ENCODE measurements at regions not wholly inside any gene's neighbourhood (a gene's known extent, or its start where the extent isn't known, plus 50 kb on each side); places are given as distances from the start of the nearest gene placed in this dataset.

- no peak overlapping the region for H3K27ac ChIP-seq (ENCODE audit: low read depth, low read length)
- no peak overlapping the region for H2BK15ac ChIP-seq (ENCODE audit: low read length)
- H4K91ac ChIP-seq (replicated peaks; ENCODE audit: insufficient read length, low read length) = no peak overlapping the region
- ChIA-PET CTCF (ENCODE audit: partially characterized antibody) (interaction anchor here (1.2 kb wide), 1 partner anchor 13 kb away, joined by 3 read pairs; no protein-coding TSS in a partner anchor), POLR2A (ENCODE audit: partially characterized antibody) (interaction anchor here (1.4 kb wide), 1 partner anchor 13 kb away, joined by 3 read pairs; no protein-coding TSS in a partner anchor)
- H3K4me2 ChIP-seq (ENCODE audit: insufficient read depth in 1 of 2, low read depth in 2 of 2, low read length in 2 of 2) = peak overlapping the region; percentile 28 to 46; a peak in 3 of 4 replicates
- FAIRE-seq = no peak
- no peaks in the 10 kb centered on the region for H4K20me1 ChIP-seq (replicated peaks in 1 of 2; ENCODE audit: control insufficient read depth in 1 of 2, insufficient read depth in 2 of 2, low read length in 2 of 2)
- no peaks in the 10 kb centered on the region for H3K79me2 ChIP-seq (ENCODE audit: control insufficient read depth in 1 of 2, insufficient read depth in 2 of 2, low read length in 2 of 2)
- no peaks in the 10 kb centered on the region; a peak in 1 of 4 replicates for H3K9me3 ChIP-seq (ENCODE audit: insufficient read depth in 2 of 2, low read depth in 1 of 2, low read length in 1 of 2)
- H2BK12ac ChIP-seq (ENCODE audit: low read depth, low read length) = peak overlapping the region; percentile 98; the same call in 1 of the 2 replicates
- WGBS, 2 experiments (ENCODE audit: extremely low coverage in 1 of 2, insufficient coverage in 1 of 2, insufficient read length in 1 of 2, insufficient replicate concordance in 2 of 2, low coverage in 1 of 2, low lambda C conversion rate in 2 of 2, missing lambda C conversion rate in 1 of 2) = 47% methylated on average over 7 of the region's 27 CpGs; no CpG with 5 or more reads in 1 of the 2 experiments
- no peak overlapping the region for H2BK120ac ChIP-seq (replicated peaks; ENCODE audit: low read depth, low read length)
- no peak overlapping the region for H3K14ac ChIP-seq (ENCODE audit: insufficient read length)
- H3K27me3 ChIP-seq (replicated peaks in 1 of 4; ENCODE audit: control insufficient read depth in 3 of 4, extremely low read depth in 1 of 4, insufficient read depth in 3 of 4, low read length in 3 of 4) = no peaks in the 10 kb centered on the region; a peak in 2 of 7 replicates
- no peak overlapping the region for H2BK20ac ChIP-seq (ENCODE audit: low read length)
- peaks cover 2% of the 10 kb centered on the region; the same call in 1 of the 2 replicates for H3K23me2 ChIP-seq (ENCODE audit: low read depth, low read length)
- peaks cover 0 to 15% (median 6%) of the 10 kb centered on the region in 4 experiments; a peak in 5 of 7 replicates for H3K4me1 ChIP-seq (replicated peaks in 1 of 4; ENCODE audit: control insufficient read depth in 3 of 4, insufficient read depth in 4 of 4, low read length in 3 of 4)
- H4K8ac ChIP-seq (ENCODE audit: extremely low read depth, insufficient read depth, low read length) = no peak overlapping the region
- H3K36me3 ChIP-seq (ENCODE audit: control insufficient read depth in 2 of 4, insufficient read depth in 4 of 4, low read length in 3 of 4) = no peaks in the 10 kb centered on the region
- H2AFZ ChIP-seq (ENCODE audit: low read length) = peak overlapping the region; percentile 57; the same call in 1 of the 2 replicates
- H3K4me3 ChIP-seq (ENCODE audit: extremely low read depth in 1 of 4, insufficient read depth in 2 of 4, low read depth in 3 of 4, low read length in 4 of 4) = no peak overlapping the region
- H3K23ac ChIP-seq (ENCODE audit: insufficient read length) = no peak overlapping the region
- no peak overlapping the region for H2AK5ac ChIP-seq (ENCODE audit: low read depth, low read length)
- no peak overlapping the region for H3K4ac ChIP-seq (replicated peaks; ENCODE audit: insufficient read length, low read depth, low read length)
- no peak overlapping the region; the same call in 1 of the 2 replicates for H3K18ac ChIP-seq (ENCODE audit: extremely low read depth, low read length)
- no peak overlapping the region for H4K5ac ChIP-seq (ENCODE audit: insufficient read length, low read depth, low read length)
- DNase-seq (ENCODE audit: low read depth in 1 of 2, low spot score in 2 of 2) = peak in 1 of 2 experiments; percentile 49
- no peak overlapping the region for H3K9ac ChIP-seq (replicated peaks in 1 of 4; ENCODE audit: extremely low read depth in 1 of 4, low read depth in 3 of 4, low read length in 3 of 4)
- H3K56ac ChIP-seq (replicated peaks; ENCODE audit: insufficient read length, low read depth, low read length) = no peak overlapping the region
- H2BK5ac ChIP-seq (ENCODE audit: low read depth, low read length) = no peak overlapping the region
- no peaks in the 10 kb centered on the region for H3K79me1 ChIP-seq (ENCODE audit: low read depth, low read length)
- TF ChIP-seq TAF7 (optimal IDR thresholded peaks at IDR 0.05; ENCODE audit: borderline replicate concordance, low read depth, low read length) (no peak), SP1 (IDR thresholded peaks at IDR 0.05; ENCODE audit: low read depth, low read length) (no peak), CREB1 (IDR thresholded peaks at IDR 0.05) (no peak), SIN3A (conservative IDR thresholded peaks at IDR 0.05 in 1 of 2, IDR thresholded peaks at IDR 0.05 in 1 of 2; ENCODE audit: low read depth in 1 of 2, low read length in 2 of 2) (no peak), CBX8 (IDR thresholded peaks at IDR 0.05; ENCODE audit: borderline replicate concordance, low read depth, low read length) (no peak), SP4 (IDR thresholded peaks at IDR 0.05; ENCODE audit: low read length) (no peak), BRCA1 (IDR thresholded peaks at IDR 0.05; ENCODE audit: low read depth, low read length) (no peak), NANOG (IDR thresholded peaks at IDR 0.05; ENCODE audit: insufficient read depth, low read depth, low read length, poor library complexity, severe bottlenecking) (no peak), TEAD4 (IDR thresholded peaks at IDR 0.05; ENCODE audit: low read depth, low read length) (no peak), ATF2 (IDR thresholded peaks at IDR 0.05; ENCODE audit: low read length) (no peak), CHD1 (IDR thresholded peaks at IDR 0.05; ENCODE audit: low read depth, low read length) (no peak), ZNF274 (IDR thresholded peaks at IDR 0.05; ENCODE audit: borderline replicate concordance, extremely low read depth, low read length) (no peak), SUZ12 (IDR thresholded peaks at IDR 0.05; ENCODE audit: low read length) (no peak)
These were observed 202.0 kb downstream of the AUH start for GRCh38 chr9:91159664-91160121.
